Gastroesophageal sphincter (tissue), 3 donors: ENCODE measurements at regions not wholly inside any gene's neighbourhood (a gene's known extent, or its start where the extent isn't known, plus 50 kb on each side); places are given as distances from the start of the nearest gene placed in this dataset.

Source experiments
- EP300 ChIP-seq: sonication (generic); formaldehyde crosslinking; IDR thresholded peaks from one replicate; pipeline ENCODE4 v1.6.1; 2017; ENCODE audit warnings: antibody characterized with exemption, mild to moderate bottlenecking
- POLR2A ChIP-seq, 2 donors: fragments of 450-650 bp; IDR thresholded peaks; one replicate each; pipeline ENCODE4 v1.6.1; 2017; ENCODE audit warnings: antibody characterized with exemption in 2 of 2, mild to moderate bottlenecking in 2 of 2, moderate library complexity in 1 of 2
- POLR2AphosphoS5 ChIP-seq: sonication (generic); formaldehyde crosslinking; IDR thresholded peaks from one replicate; pipeline ENCODE4 v1.6.1; 2017; ENCODE audit warnings: antibody characterized with exemption
- TF ChIP-seq, protein P1 (sequence below), 4 experiments: fragments of 200-600 bp in 2 of 4; fragments of 450-650 bp in 2 of 4; sonication (generic) in 1 of 4; IDR thresholded peaks; one replicate each; pipeline ENCODE4 v1.5.1; 2017 to 2019; ENCODE audit warnings: antibody characterized with exemption in 4 of 4, mild to moderate bottlenecking in 2 of 4, moderate library complexity in 2 of 4

DNA sequence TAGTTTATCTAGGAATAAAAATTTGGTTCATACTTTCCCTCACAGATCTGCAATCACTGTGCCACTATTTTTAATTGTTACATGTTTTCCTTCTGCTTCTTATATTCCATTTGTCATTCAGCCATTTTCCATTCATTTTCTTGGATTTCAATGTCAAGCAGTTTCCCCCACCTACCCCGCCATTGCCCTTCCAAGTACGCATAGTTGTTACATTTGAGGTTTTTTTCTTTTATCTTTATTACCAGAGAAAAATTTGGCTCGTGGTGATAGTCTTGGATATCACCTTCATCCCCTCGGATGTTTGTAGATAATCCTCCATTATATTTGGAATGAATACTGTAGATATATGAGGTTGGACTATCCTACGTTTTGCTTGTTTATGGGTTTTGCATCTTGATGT, 159.7 kb downstream of the CRPPA start:
- no peak for TF ChIP-seq EP300
- TF ChIP-seq, protein P1, sequence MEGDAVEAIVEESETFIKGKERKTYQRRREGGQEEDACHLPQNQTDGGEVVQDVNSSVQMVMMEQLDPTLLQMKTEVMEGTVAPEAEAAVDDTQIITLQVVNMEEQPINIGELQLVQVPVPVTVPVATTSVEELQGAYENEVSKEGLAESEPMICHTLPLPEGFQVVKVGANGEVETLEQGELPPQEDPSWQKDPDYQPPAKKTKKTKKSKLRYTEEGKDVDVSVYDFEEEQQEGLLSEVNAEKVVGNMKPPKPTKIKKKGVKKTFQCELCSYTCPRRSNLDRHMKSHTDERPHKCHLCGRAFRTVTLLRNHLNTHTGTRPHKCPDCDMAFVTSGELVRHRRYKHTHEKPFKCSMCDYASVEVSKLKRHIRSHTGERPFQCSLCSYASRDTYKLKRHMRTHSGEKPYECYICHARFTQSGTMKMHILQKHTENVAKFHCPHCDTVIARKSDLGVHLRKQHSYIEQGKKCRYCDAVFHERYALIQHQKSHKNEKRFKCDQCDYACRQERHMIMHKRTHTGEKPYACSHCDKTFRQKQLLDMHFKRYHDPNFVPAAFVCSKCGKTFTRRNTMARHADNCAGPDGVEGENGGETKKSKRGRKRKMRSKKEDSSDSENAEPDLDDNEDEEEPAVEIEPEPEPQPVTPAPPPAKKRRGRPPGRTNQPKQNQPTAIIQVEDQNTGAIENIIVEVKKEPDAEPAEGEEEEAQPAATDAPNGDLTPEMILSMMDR (IDR thresholded peaks at IDR 0.05), result no peak
- no peak for TF ChIP-seq POLR2AphosphoS5
- TF ChIP-seq POLR2A (IDR thresholded peaks at IDR 0.05), result no peak
